Osteocyte (in vitro differentiated cells): ENCODE measurements at regions not wholly inside any gene's neighbourhood (a gene's known extent, or its start where the extent isn't known, plus 50 kb on each side); places are given as distances from the start of the nearest gene placed in this dataset.
"Not testable (repeated sequence)": the region's sequence is repeated elsewhere in the genome, so short reads cannot be mapped to it uniquely, and the experiment has no call there.

ENCODE experiments used
- DNase-seq: peaks from one replicate; pipeline ENCODE4 v3.0.0; 2021; ENCODE audit warnings: mixed read lengths; ENCODE audit not compliant: unreplicated experiment; ENCODE audit errors: extremely low spot score
- H3K27ac Mint-ChIP-seq: one replicate; pipeline ENCODE4 v1.8.0; 2021; ENCODE audit warnings: mild to moderate bottlenecking, mixed read lengths; ENCODE audit not compliant: unreplicated experiment
- H3K27me3 Mint-ChIP-seq: one replicate; pipeline ENCODE4 v1.8.0; 2021; ENCODE audit warnings: mixed read lengths; ENCODE audit not compliant: unreplicated experiment
- H3K36me3 Mint-ChIP-seq: one replicate; pipeline ENCODE4 v1.8.0; 2021; ENCODE audit warnings: mixed read lengths; ENCODE audit not compliant: unreplicated experiment
- H3K4me1 Mint-ChIP-seq: one replicate; pipeline ENCODE4 v1.8.0; 2021; ENCODE audit warnings: mixed read lengths; ENCODE audit not compliant: unreplicated experiment
- H3K4me3 Mint-ChIP-seq: one replicate; pipeline ENCODE4 v1.8.0; 2021; ENCODE audit warnings: mild to moderate bottlenecking, moderate library complexity, mixed read lengths; ENCODE audit not compliant: unreplicated experiment
- H3K9me3 Mint-ChIP-seq: one replicate; pipeline ENCODE4 v1.8.0; 2021; ENCODE audit warnings: mixed read lengths; ENCODE audit not compliant: unreplicated experiment
- TF ChIP-seq, protein P1 (sequence below): fragments of 200-600 bp; sonication (generic); IDR thresholded peaks from 2 replicates; pipeline ENCODE4 v1.5.0; 2021; ENCODE audit warnings: antibody characterized with exemption, mild to moderate bottlenecking, moderate library complexity

DNA sequence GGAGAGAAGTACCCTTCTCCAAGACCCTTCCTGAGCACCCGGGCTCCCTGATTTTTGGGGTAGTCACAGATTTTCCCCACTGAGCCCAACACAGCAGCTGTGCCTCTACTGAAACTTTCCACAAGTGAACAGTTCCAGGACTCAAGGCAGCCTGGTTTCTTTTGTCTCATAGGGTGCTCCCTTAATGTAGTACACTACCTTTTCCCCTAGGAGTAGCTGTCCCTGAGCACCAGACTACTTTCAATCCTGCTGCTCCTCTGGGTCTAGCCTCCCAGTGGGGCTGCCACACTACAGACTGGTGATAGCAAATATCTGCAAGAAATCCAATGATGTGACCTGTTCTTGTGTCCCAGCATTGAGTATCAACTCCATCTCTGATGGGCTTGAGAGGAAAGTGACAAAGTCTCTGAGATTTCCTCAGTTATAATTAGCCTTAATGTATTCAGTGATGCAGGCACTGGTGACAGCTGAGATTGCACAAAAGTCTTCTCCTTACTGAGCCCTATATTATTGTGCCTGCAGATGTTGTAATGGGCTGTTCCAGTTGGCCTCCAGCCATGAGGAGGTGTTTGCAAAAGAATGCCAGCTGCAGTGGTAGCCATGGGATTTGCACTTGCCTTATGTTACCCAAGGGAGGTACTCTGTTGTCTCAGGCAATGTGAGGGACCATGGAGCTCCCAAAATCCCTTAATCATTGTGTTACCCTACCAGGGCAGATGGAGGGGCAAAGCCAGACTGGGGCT, 1802.5 kb downstream of the EFNA5 start:
- no peaks in the 10 kb centered on the region for H3K4me1 Mint-ChIP-seq
- peaks cover 35% of the 10 kb centered on the region for H3K9me3 Mint-ChIP-seq
- H3K27ac Mint-ChIP-seq, result no peak overlapping the region
- TF ChIP-seq, protein P1, sequence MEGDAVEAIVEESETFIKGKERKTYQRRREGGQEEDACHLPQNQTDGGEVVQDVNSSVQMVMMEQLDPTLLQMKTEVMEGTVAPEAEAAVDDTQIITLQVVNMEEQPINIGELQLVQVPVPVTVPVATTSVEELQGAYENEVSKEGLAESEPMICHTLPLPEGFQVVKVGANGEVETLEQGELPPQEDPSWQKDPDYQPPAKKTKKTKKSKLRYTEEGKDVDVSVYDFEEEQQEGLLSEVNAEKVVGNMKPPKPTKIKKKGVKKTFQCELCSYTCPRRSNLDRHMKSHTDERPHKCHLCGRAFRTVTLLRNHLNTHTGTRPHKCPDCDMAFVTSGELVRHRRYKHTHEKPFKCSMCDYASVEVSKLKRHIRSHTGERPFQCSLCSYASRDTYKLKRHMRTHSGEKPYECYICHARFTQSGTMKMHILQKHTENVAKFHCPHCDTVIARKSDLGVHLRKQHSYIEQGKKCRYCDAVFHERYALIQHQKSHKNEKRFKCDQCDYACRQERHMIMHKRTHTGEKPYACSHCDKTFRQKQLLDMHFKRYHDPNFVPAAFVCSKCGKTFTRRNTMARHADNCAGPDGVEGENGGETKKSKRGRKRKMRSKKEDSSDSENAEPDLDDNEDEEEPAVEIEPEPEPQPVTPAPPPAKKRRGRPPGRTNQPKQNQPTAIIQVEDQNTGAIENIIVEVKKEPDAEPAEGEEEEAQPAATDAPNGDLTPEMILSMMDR, result no peak
- peaks cover 5% of the 10 kb centered on the region for H3K36me3 Mint-ChIP-seq
- no peaks in the 10 kb centered on the region for H3K27me3 Mint-ChIP-seq
- no peak overlapping the region for H3K4me3 Mint-ChIP-seq
- no peak for DNase-seq

DNA sequence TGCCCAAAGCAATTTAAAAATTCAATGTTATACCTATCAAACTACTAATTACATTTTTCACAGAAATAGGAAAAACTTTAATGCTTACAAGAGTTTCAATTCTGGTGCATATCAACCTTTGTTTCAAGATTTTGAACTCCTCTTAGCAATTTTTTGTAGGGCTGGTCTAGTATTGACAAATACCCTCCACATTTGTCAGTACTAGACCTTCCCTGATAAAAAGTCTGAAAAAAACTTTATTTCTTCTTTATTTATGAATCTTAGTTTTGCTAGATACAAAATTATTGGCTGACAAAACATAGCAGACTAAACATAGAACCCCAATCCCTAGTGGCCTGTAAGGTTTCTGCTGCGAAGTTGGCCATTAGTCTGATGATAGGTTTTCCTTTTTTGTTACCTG, 1804.9 kb downstream of the EFNA5 start:
- Mint-ChIP-seq H3K27me3 (no peaks in the 10 kb centered on the region), H3K9me3 (peaks cover 28% of the 10 kb centered on the region), H3K36me3 (peaks cover 5% of the 10 kb centered on the region), H3K4me1 (no peaks in the 10 kb centered on the region), H3K27ac (no peak overlapping the region), H3K4me3 (no peak overlapping the region)
- TF ChIP-seq, protein P1, result no peak
- DNase-seq, result no peak

DNA sequence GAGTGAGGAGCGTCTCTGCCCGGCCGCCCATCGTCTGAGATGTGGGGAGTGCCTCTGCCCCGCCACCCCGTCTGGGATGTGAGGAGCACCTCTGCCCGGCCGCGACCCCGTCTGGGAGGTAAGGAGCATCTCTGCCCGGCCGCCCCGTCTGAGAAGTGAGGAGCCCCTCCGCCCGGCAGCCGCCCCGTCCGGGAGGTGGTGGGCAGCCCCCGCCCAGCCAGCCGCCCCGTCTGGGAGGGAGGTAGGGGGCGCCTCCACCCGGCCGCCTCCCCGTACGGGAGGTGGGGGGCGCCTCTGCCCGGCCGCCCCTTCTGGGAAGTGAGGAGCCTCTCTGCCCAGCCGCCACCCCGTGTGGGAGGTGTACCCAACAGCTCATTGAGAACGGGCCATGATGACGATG, 1811.4 kb downstream of the EFNA5 start:
- H3K9me3 Mint-ChIP-seq, result peaks cover 25% of the 10 kb centered on the region
- not testable (repeated sequence) for H3K36me3 Mint-ChIP-seq, H3K27me3 Mint-ChIP-seq, H3K4me1 Mint-ChIP-seq, DNase-seq, H3K4me3 Mint-ChIP-seq, H3K27ac Mint-ChIP-seq

DNA sequence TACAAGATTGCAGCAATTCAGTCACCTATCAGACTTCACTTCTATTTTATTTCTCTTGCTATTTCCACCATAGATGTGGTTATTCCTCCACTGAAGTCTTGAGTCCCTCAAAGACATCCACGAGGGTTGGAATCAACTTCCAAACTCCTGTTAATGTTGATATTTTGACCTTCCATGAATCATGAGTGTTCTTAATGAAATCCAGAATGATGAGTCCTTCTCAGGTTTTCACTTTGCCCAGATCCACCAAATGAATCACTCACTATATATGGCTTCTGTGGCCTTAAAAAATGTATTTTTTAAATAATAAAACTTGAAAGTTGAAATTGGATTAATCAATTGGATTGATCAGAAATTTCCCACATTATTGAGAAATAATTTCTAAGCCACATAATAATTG, 1821.0 kb downstream of the EFNA5 start:
- no peaks in the 10 kb centered on the region for H3K4me1 Mint-ChIP-seq
- no peaks in the 10 kb centered on the region for H3K9me3 Mint-ChIP-seq
- no peak overlapping the region for H3K4me3 Mint-ChIP-seq
- H3K27me3 Mint-ChIP-seq, result no peaks in the 10 kb centered on the region
- H3K27ac Mint-ChIP-seq, result no peak overlapping the region
- TF ChIP-seq, protein P1, result no peak
- no peaks in the 10 kb centered on the region for H3K36me3 Mint-ChIP-seq
- no peak for DNase-seq

DNA sequence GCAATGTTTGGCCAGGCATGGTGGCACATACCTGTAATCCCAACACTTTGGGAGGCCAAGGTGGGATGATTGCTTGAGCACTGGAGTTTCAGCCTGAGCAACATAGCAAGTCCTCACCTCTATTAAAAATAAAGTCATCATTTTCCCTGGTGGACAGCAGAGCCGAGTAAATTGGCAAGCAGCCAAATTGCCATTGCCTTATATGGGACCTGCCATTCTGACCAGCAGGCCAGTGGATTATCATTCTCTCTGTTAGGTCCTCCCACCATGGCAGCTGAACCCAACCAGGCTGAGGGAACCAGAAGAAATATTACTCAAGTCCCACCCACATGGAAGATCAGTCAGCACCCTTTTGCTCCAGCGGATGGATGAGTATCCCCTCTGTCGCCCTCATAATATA, 1829.9 kb downstream of the EFNA5 start:
- TF ChIP-seq, protein P1, result no peak
- Mint-ChIP-seq H3K4me3 (no peak overlapping the region), H3K27me3 (no peaks in the 10 kb centered on the region), H3K9me3 (peaks cover 8% of the 10 kb centered on the region), H3K36me3 (peaks cover 5% of the 10 kb centered on the region), H3K27ac (no peak overlapping the region), H3K4me1 (peaks cover 3% of the 10 kb centered on the region)
- DNase-seq, result no peak
